HEK293 (cell line): ENCODE measurements at regions not wholly inside any gene's neighbourhood (a gene's known extent, or its start where the extent isn't known, plus 50 kb on each side); places are given as distances from the start of the nearest gene placed in this dataset.

Source experiments
- CTCF ChIA-PET: fragments of 350-600 bp; formaldehyde crosslinking; extraction: SDS; loops from one replicate; lab custom pipeline; 2021; ENCODE audit warnings: antibody characterized with exemption; lab: Yijun Ruan, JAX
- POLR2A ChIA-PET: fragments of 300-600 bp; formaldehyde crosslinking; extraction: SDS; loops from one replicate; lab custom pipeline; 2020; ENCODE audit warnings: antibody characterized with exemption, inconsistent platforms; lab: Yijun Ruan, JAX
- H3K27ac ChIP-seq: fragments of 200-500 bp; sonication (Bioruptor generic); 2 replicates; pipeline ENCODE4 v1.5.1; 2014; ENCODE audit warnings: low read depth, low read length, control low read depth, inconsistent platforms; ENCODE audit errors: extremely low read depth
- H3K36me3 ChIP-seq, 2 experiments: fragments of 200-500 bp in 1 of 2; sonication (Bioruptor generic) in 1 of 2; 1 replicate in 1 of 2; 2 replicates in 1 of 2; pipeline ENCODE4 v1.5.1; 2014 to 2017; ENCODE audit warnings: inconsistent platforms in 2 of 2, low read length in 2 of 2; ENCODE audit not compliant: control insufficient read depth in 2 of 2, insufficient read depth in 1 of 2
- H3K4me1 ChIP-seq: fragments of 200-500 bp; sonication (Bioruptor generic); 2 replicates; pipeline ENCODE4 v1.5.1; 2014; ENCODE audit warnings: mild to moderate bottlenecking, low read length, inconsistent platforms; ENCODE audit not compliant: control insufficient read depth, insufficient read depth
- H3K4me3 ChIP-seq: 2 replicates; pipeline ENCODE4 v1.5.1; 2011; ENCODE audit warnings: low read depth, mild to moderate bottlenecking, control low read depth, low read length, moderate library complexity
- H3K9me3 ChIP-seq: fragments of 200-500 bp; sonication (Bioruptor generic); 2 replicates; pipeline ENCODE4 v1.5.1; 2014; ENCODE audit warnings: low read depth, low read length, inconsistent platforms; ENCODE audit not compliant: control insufficient read depth, insufficient read depth
- ATF2 ChIP-seq: fragments of 450-650 bp; formaldehyde crosslinking; IDR thresholded peaks from 2 replicates; pipeline ENCODE4 v1.5.1; 2016; ENCODE audit warnings: missing biosample characterization, missing genetic modification characterization, low read depth
- EGR2 ChIP-seq: fragments of 450-650 bp; formaldehyde crosslinking; IDR thresholded peaks from 2 replicates; pipeline ENCODE4 v1.5.1; 2016; ENCODE audit warnings: low read depth, missing biosample characterization, missing genetic modification characterization
- HIC1 ChIP-seq: fragments of 450-650 bp; formaldehyde crosslinking; IDR thresholded peaks from 2 replicates; pipeline ENCODE4 v1.5.1; 2016; ENCODE audit warnings: missing biosample characterization, missing genetic modification characterization
- KLF16 ChIP-seq: fragments of 450-650 bp; formaldehyde crosslinking; IDR thresholded peaks from 2 replicates; pipeline ENCODE4 v1.5.1; 2017; ENCODE audit warnings: missing biosample characterization, missing genetic modification characterization
- PATZ1 ChIP-seq: fragments of 450-650 bp; formaldehyde crosslinking; IDR thresholded peaks from 2 replicates; pipeline ENCODE4 v1.5.1; 2016; ENCODE audit warnings: missing biosample characterization, missing genetic modification characterization
- ZBTB10 ChIP-seq: fragments of 450-650 bp; formaldehyde crosslinking; IDR thresholded peaks from 2 replicates; pipeline ENCODE4 v1.5.1; 2016; ENCODE audit warnings: missing biosample characterization, missing genetic modification characterization
- ZNF112 ChIP-seq: fragments of 450-650 bp; formaldehyde crosslinking; IDR thresholded peaks from 2 replicates; pipeline ENCODE4 v1.5.0; 2017; ENCODE audit warnings: missing biosample characterization, missing genetic modification characterization
- ZNF19 ChIP-seq: fragments of 450-650 bp; formaldehyde crosslinking; IDR thresholded peaks from 2 replicates; pipeline ENCODE4; 2016; ENCODE audit warnings: missing biosample characterization, missing genetic modification characterization, low read depth
- ZNF214 ChIP-seq: fragments of 450-650 bp; formaldehyde crosslinking; IDR thresholded peaks from 2 replicates; pipeline ENCODE4 v1.5.1; 2017; ENCODE audit warnings: missing biosample characterization, mild to moderate bottlenecking, missing genetic modification characterization, borderline replicate concordance
- ZNF239 ChIP-seq: fragments of 450-650 bp; formaldehyde crosslinking; IDR thresholded peaks from 2 replicates; pipeline ENCODE4 v1.5.1; 2016; ENCODE audit warnings: missing biosample characterization, missing genetic modification characterization
- ZNF248 ChIP-seq: fragments of 450-650 bp; formaldehyde crosslinking; IDR thresholded peaks from 2 replicates; pipeline ENCODE4 v1.5.1; 2017; ENCODE audit warnings: missing biosample characterization, missing genetic modification characterization
- ZNF341 ChIP-seq: fragments of 450-650 bp; formaldehyde crosslinking; IDR thresholded peaks from 2 replicates; pipeline ENCODE4; 2016; ENCODE audit warnings: low read depth, missing biosample characterization, missing genetic modification characterization
- ZNF473 ChIP-seq: fragments of 450-650 bp; formaldehyde crosslinking; IDR thresholded peaks from 2 replicates; pipeline ENCODE4 v1.5.1; 2017; ENCODE audit warnings: missing biosample characterization, missing genetic modification characterization
- ZNF48 ChIP-seq: fragments of 450-650 bp; formaldehyde crosslinking; IDR thresholded peaks from 2 replicates; pipeline ENCODE4 v1.5.1; 2016; ENCODE audit warnings: missing biosample characterization, missing genetic modification characterization
- ZNF510 ChIP-seq: fragments of 450-650 bp; formaldehyde crosslinking; IDR thresholded peaks from 2 replicates; pipeline ENCODE4 v1.5.1; 2018; ENCODE audit warnings: mild to moderate bottlenecking, missing genetic modification characterization, missing biosample characterization; ENCODE audit not compliant: insufficient replicate concordance
- ZNF639 ChIP-seq: fragments of 450-650 bp; formaldehyde crosslinking; IDR thresholded peaks from 2 replicates; pipeline ENCODE4 v1.5.1; 2016; ENCODE audit warnings: missing biosample characterization, missing genetic modification characterization
- ZNF776 ChIP-seq: fragments of 450-650 bp; formaldehyde crosslinking; IDR thresholded peaks from 2 replicates; pipeline ENCODE4 v1.5.0; 2017; ENCODE audit warnings: missing biosample characterization, missing genetic modification characterization, borderline replicate concordance

GRCh38 chr12:25845415-25845814, 113.1 kb upstream of the RASSF8 start (continued):
- TF ChIP-seq ZNF639 (tag by site-specific recombination) = no peak
- TF ChIP-seq HIC1 (tag by site-specific recombination) = no peak
- no peak for TF ChIP-seq KLF16 (tag by site-specific recombination)
- TF ChIP-seq ZNF776 (tag by site-specific recombination) = no peak

GRCh38 chr12:25852792-25853191, 105.7 kb upstream of the RASSF8 start:
- Histone ChIP-seq H3K27ac (no peak overlapping the region), H3K9me3 (no peaks in the 10 kb centered on the region), H3K4me3 (no peak overlapping the region), H3K36me3 (no peaks in the 10 kb centered on the region), H3K4me1 (no peaks in the 10 kb centered on the region)
- ChIA-PET CTCF (no interaction called here), POLR2A (no interaction called here)
- TF ChIP-seq ZNF112 (tag by site-specific recombination) (no peak), ZBTB10 (tag by site-specific recombination) (no peak), ZNF341 (tag by site-specific recombination) (no peak), ATF2 (tag by site-specific recombination) (no peak), ZNF473 (tag by site-specific recombination) (no peak), ZNF214 (tag by site-specific recombination) (no peak), ZNF510 (tag by site-specific recombination) (no peak), ZNF19 (no peak), ZNF248 (tag by site-specific recombination) (no peak), ZNF239 (tag by site-specific recombination) (no peak), EGR2 (tag by site-specific recombination) (no peak), PATZ1 (tag by site-specific recombination) (no peak), ZNF48 (tag by site-specific recombination) (no peak)
